NOMO-1 treated with dmso at 0.1 percent for 144 hours (cell line): ENCODE measurements at regions not wholly inside any gene's neighbourhood (a gene's known extent, or its start where the extent isn't known, plus 50 kb on each side); places are given as distances from the start of the nearest gene placed in this dataset.
"Not testable (repeated sequence)": the region's sequence is repeated elsewhere in the genome, so short reads cannot be mapped to it uniquely, and the experiment has no call there.

Source experiments
- DNase-seq: peaks from one replicate; lab custom pipeline; 2025; ENCODE audit not compliant: unreplicated experiment; lab: John Stamatoyannopoulos, UW

DNA sequence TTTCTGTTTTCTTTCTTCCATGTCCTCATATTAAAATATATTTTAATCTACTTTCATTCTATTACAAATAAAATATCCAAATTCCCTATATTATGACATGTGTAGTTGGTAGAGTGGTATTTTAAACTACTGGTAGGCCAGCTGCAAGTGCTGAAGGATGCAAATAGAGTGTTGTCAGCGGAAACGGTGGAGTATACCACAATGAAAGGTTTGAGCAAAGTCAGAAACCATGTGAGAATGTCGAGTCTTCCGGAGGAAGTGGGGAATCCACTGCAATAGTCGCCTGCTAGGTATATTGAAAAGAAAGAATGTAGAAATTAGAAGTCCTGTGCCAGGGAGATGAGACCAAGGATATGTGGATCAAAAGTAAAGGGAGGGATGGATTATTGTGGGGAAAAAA, 373.9 kb downstream of the DSEL start:
- no peak for DNase-seq

- no peak for DNase-seq
These were observed 376.0 kb downstream of the DSEL start for GRCh38 chr18:67140495-67140894.

- DNase-seq: no peak
These were observed 376.6 kb downstream of the DSEL start for GRCh38 chr18:67139899-67140298.

- no peak for DNase-seq
These were observed 380.5 kb downstream of the DSEL start for GRCh38 chr18:67135981-67136380.

DNA sequence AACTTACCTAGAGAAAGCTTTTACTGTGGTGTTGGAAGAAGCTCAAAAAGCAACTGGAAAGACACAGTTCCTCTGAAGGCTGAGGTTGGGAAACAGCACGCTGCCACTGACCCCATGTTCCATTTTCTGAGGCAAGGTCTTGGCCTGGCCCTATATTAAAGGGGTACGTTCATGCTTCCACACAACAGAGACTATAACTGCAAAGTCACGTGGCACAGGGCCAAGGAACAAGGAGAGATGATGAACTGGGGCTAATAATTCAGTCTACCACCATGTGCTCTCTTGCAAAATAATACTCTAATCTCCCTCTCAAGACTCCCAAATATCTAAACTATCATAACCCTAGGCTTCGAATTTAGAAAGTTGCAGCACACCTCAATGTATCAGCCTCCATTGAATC, 381.6 kb downstream of the DSEL start:
- DNase-seq: no peak

- no peak for DNase-seq
These were observed 382.9 kb downstream of the DSEL start for GRCh38 chr18:67133669-67134068.

GRCh38 chr18:67132919-67133318, 383.6 kb downstream of the DSEL start:
- DNase-seq: no peak

DNA sequence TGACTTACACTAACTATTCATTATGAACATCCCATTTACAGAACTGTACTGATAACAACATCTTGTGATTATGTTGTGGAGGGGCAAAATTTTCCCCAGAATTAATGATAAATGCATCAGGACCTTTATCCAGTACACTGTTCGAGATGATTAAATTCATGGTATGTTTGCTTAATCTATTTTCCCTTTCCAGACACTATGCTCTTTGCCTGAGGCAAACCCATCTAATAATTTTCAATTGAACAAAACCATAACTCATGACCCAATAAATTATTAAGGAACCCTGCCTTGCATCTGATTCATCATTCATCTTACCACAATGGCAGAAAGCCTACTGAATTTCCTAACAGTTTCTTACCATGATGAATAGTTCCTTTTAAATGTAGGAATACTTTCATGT, 385.0 kb downstream of the DSEL start:
- DNase-seq: no peak

DNA sequence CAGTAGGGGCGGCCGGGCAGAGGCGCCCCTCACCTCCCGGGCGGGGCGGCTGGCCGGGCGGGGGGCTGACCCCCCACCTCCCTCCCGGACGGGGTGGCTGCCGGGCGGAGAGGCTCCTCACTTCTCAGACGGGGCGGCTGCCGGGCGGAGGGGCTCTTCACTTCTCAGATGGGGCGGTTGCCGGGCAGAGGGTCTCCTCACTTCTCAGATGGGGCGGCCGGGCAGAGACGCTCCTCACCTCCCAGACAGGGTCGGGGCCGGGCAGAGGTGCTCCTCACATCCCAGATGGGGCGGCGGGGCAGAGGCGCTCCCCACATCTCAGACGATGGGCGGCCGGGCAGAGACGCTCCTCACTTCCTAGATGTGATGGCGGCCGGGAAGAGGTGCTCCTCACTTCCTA, 389.8 kb downstream of the DSEL start:
- not testable (repeated sequence) for DNase-seq

DNA sequence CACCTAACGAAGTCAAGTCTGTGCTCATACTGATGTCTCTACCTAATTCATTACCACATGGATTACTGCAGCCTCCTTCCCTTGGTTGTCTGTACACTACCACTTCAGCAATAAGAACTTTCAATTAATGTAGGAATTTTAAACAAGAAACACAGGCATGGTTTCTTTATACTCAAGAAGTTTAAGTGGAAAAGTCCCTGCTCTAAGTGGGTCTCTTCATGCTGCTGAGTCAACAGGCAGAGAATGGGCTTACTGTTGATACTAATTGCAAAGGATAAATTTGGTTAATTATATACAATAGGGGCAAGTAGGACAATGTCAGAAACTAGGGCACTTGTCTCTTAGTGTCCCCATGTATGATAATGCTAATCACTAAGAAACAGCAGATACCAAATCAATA, 392.6 kb downstream of the DSEL start:
- no peak for DNase-seq

- DNase-seq: no peak
These were observed 398.7 kb downstream of the DSEL start for GRCh38 chr18:67117804-67118203.

- DNase-seq: no peak
These were observed 407.0 kb downstream of the DSEL start for GRCh38 chr18:67109535-67109934.

DNA sequence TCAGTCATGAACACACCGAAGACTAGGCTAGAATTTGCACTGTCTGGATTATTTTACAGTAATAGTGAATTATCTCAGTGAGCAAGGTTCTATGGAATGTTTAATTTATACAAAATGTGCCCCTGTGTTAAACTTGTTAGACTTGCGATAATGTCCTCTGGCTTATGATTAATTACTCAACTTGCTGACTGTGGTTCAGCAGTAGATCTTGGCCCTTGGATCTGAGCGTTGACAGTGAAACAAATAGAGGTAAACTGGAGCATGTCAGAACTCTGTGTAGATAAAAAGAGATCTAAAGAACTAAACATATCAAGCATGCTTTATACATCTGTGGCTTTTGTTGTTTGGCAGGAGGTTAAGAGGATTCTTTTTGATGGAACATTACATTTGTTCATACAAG, 407.6 kb downstream of the DSEL start:
- no peak for DNase-seq

DNA sequence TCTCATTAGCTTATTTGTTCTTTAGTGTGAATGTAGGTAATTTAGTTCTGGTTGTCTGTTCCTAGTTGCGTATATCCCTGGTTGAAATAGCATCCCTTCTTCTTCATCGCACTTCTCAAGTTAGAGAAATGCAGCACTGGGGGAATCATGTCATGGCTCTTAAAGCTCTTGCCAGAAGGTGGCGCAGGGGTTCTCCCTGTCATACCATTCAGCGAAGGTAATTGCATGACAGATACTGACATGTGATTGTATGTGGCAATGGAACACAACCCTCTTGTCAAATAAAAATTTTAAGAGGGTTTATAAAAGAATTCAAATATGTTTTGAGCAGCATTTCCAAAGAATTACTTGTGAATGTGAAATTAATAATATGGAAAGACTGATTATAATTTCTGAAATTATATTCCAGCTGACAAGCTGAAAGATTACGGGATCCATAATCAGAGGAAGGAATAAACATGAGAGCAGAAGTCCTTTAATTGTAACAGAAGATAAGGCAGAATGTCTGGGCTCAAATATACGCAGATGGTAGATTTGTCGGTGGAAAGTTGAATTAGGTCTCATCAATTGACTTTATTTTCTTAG, 411.7 kb downstream of the DSEL start:
- peak; percentile 2 for DNase-seq

DNA sequence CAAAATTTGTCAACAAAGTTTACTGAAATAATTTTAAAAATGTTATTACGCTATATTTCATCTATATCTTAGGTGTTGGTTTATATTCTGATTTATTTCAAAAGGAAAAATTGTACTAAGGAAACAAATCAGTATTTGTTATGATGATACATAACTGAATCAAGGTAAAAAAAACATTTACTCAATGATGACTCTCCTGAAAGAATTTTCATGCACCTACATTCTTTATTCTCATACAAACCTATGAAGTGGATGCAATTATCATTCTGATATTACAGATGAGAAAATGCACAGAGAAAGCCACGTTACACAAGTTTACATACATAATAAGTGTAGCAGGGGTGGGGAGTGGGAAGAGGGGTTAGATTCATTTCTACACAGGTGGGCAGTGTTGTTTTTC, 422.4 kb downstream of the DSEL start:
- no peak for DNase-seq

GRCh38 chr18:67092141-67092540, 424.4 kb downstream of the DSEL start:
- no peak for DNase-seq

DNA sequence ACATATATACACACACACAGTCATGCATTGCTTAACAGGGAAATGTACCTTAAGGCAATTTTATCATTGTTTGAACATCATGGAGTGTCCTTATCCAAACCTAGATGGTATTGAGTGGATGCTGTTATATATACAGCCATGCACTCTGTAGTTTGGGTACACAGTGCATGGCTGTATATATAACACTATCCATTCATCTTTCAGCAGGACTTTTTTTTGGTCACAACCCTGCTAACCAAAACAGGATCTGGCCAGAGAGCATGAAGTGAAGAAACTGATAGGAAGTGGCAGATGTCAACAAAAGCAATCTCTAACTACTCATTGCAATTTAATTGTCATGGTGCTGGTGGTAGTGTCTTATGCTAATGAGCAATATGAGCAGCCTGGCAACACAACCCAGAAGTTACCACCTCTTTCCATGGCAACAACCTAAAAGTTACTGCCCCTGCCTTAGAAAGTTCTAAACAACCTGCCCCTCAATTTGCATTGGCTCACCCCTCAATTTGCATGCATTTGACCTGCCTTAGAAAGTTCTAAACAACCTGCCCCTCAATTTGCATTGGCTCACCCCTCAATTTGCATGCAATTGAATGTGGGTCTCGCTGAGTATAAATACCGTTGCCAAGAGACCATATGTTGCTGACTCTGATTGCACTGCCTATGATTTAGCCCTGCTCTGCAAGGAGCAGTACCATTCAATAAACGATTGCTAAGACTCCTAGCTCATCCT, 434.9 kb downstream of the DSEL start:
- no peak for DNase-seq

GRCh38 chr18:67080601-67081000, 435.9 kb downstream of the DSEL start:
- DNase-seq: no peak

DNA sequence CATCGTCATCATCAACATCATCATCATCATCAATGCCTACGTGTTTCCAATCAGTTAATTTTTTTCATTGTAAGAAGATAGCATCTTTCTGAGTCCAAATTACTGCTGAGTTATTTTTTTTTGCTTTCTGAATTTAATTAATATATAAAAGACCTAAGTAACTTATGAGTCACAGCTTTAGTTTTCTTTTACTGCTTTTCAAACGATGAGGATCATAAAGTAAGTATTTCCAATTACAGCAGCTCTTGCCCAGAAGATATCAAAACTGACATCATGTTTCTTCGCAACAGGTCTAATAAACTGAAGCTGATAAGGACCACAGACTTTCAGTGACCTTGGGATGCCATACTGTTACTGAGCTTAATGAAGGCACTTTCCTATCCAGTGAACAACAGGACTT, 442.2 kb downstream of the DSEL start:
- no peak for DNase-seq

DNA sequence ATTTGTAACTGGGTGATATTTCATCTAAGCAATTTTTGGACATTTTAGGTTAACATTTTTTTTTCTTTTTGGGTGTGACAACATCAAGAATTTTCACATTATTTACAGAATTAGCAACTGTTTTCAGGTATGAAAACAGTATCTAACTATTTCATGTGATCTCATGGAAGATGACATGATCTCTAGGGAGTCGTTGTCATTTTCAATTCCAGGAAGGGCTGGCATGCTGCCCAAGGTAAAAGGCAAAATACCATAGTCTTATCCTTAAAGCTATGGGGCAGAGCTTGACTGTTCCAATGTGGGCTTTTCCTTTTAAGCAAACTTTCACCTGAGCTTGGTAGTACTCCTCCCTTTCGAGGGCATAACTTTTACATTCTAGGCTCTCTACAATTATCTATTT, 443.7 kb downstream of the DSEL start:
- no peak for DNase-seq

GRCh38 chr18:67068608-67069007, 447.9 kb downstream of the DSEL start:
- no peak for DNase-seq

DNA sequence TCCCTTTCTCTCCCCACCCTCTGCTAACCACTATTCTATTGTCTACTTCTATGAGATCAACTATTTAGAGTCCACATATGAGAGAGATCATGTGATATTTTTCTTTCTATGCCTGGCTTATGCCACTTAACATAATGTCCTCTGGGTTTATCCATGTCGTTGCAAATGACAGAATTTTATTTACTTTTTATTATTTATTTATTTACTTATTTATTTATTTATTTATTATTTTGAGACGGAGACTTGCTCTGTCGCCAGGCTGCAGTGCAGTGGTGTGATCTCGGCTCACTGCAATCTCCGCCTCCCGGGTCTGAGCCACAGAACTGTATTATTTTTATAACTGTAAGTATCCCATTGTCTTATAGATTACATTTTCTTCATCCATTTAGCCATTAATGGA, 443.4 kb upstream of the CDH19 start:
- DNase-seq: no peak

- DNase-seq: no peak
These were observed 439.4 kb upstream of the CDH19 start for GRCh38 chr18:67043276-67043675.
